Muscle of leg (tissue), 3 donors: ENCODE measurements at regions not wholly inside any gene's neighbourhood (a gene's known extent, or its start where the extent isn't known, plus 50 kb on each side); places are given as distances from the start of the nearest gene placed in this dataset.
"Not testable (repeated sequence)": the region's sequence is repeated elsewhere in the genome, so short reads cannot be mapped to it uniquely, and the experiment has no call there.

ENCODE experiments used
- DNase-seq: peaks from one replicate; pipeline ENCODE4 v3.0.0; 2013
- H3K27ac ChIP-seq: one replicate; pipeline ENCODE4 v1.5.1; 2013; ENCODE audit warnings: mild to moderate bottlenecking, low read length, control low read depth
- H3K27me3 ChIP-seq: one replicate; pipeline ENCODE4 v1.6.1; 2013; ENCODE audit warnings: low read length; ENCODE audit not compliant: control insufficient read depth, insufficient read depth
- H3K36me3 ChIP-seq: one replicate; pipeline ENCODE4 v1.6.1; 2013; ENCODE audit warnings: low read length; ENCODE audit not compliant: control insufficient read depth, insufficient read depth
- H3K4me1 ChIP-seq: one replicate; pipeline ENCODE4 v1.6.1; 2013; ENCODE audit warnings: low read length; ENCODE audit not compliant: control insufficient read depth, insufficient read depth
- H3K4me3 ChIP-seq: one replicate; pipeline ENCODE4 v1.5.1; 2013; ENCODE audit warnings: low read length, control low read depth
- H3K9me3 ChIP-seq: replicated peaks from 2 replicates; pipeline ENCODE4 v1.6.1; 2013; ENCODE audit warnings: low read depth, low read length; ENCODE audit not compliant: control insufficient read depth
- WGBS: methylation state at CpG from one replicate; pipeline ENCODE4 v1.1.5; 2013; ENCODE audit warnings: missing lambda C conversion rate; ENCODE audit not compliant: insufficient coverage; 5-methylcytosine and 5-hydroxymethylcytosine counted together

GRCh38 chr10:2358586-2358985, 621.3 kb upstream of the ADARB2 start:
- 96% methylated on average over 6 of the region's 9 CpGs for WGBS
- Histone ChIP-seq H3K27me3 (no peaks in the 10 kb centered on the region), H3K4me1 (no peaks in the 10 kb centered on the region), H3K4me3 (no peak overlapping the region), H3K9me3 (no peaks in the 10 kb centered on the region), H3K27ac (no peak overlapping the region), H3K36me3 (no peaks in the 10 kb centered on the region)
- DNase-seq, result no peak

- Histone ChIP-seq H3K36me3 (no peaks in the 10 kb centered on the region), H3K4me3 (no peak overlapping the region), H3K27me3 (no peaks in the 10 kb centered on the region), H3K4me1 (no peaks in the 10 kb centered on the region), H3K9me3 (no peaks in the 10 kb centered on the region), H3K27ac (no peak overlapping the region)
- no peak for DNase-seq
- 97% methylated on average over 3 of the region's 7 CpGs for WGBS
Observed at GRCh38 chr10:2356670-2357069, 619.3 kb upstream of the ADARB2 start.

- Histone ChIP-seq H3K4me1 (no peaks in the 10 kb centered on the region), H3K4me3 (no peak overlapping the region), H3K36me3 (no peaks in the 10 kb centered on the region), H3K27me3 (no peaks in the 10 kb centered on the region), H3K27ac (no peak overlapping the region), H3K9me3 (peaks cover 2% of the 10 kb centered on the region)
- WGBS, result 83% methylated on average over 14 of the region's 16 CpGs
- no peak for DNase-seq
Observed at GRCh38 chr10:2351566-2351965, 614.2 kb upstream of the ADARB2 start.

- Histone ChIP-seq H3K4me1 (no peaks in the 10 kb centered on the region), H3K27ac (no peak overlapping the region), H3K36me3 (no peaks in the 10 kb centered on the region), H3K4me3 (no peak overlapping the region), H3K27me3 (no peaks in the 10 kb centered on the region), H3K9me3 (no peaks in the 10 kb centered on the region)
- WGBS, result no CpG with 5 or more reads among the region's 3 CpGs
- peak; percentile 5 for DNase-seq
Observed at GRCh38 chr10:2342206-2342605, 604.9 kb upstream of the ADARB2 start.

GRCh38 chr10:2340831-2341647, 603.7 kb upstream of the ADARB2 start:
- H3K27ac ChIP-seq, result no peak overlapping the region
- 66% methylated on average over 4 of the region's 11 CpGs for WGBS
- DNase-seq, result peak; percentile 82
- no peaks in the 10 kb centered on the region for H3K9me3 ChIP-seq
- H3K36me3 ChIP-seq, result no peaks in the 10 kb centered on the region
- no peaks in the 10 kb centered on the region for H3K27me3 ChIP-seq
- no peak overlapping the region for H3K4me3 ChIP-seq
- H3K4me1 ChIP-seq, result no peaks in the 10 kb centered on the region

DNA sequence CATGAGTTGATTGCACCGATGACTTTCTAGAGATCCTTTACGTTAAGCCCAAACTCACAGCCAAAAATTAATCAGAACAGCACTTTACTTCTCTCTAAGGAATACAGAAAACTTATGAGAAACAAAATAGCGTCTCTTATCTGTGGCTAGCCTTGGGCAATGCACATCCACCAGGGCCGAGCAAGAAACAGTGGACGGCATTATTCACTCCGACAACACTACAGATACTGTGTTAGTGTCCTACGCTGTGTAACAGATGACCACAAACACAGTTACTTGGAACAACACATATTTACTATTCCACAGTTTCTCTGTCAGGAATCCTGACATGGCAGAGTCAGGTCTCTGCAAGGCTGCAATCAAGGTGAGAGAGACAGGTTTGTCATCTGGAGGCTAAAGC, 598.3 kb upstream of the ADARB2 start:
- no peak overlapping the region for H3K27ac ChIP-seq

GRCh38 chr10:2334575-2334974, 597.2 kb upstream of the ADARB2 start:
- Histone ChIP-seq H3K9me3 (no peaks in the 10 kb centered on the region), H3K4me1 (no peaks in the 10 kb centered on the region), H3K27ac (no peak overlapping the region), H3K27me3 (no peaks in the 10 kb centered on the region), H3K36me3 (no peaks in the 10 kb centered on the region), H3K4me3 (no peak overlapping the region)
- no CpG with 5 or more reads among the region's 4 CpGs for WGBS
- no peak for DNase-seq

More for the DNA sequence above, 598.3 kb upstream of the ADARB2 start:
- no peaks in the 10 kb centered on the region for H3K27me3 ChIP-seq
- WGBS, result 86% methylated on average over 5 of the region's 7 CpGs
- no peaks in the 10 kb centered on the region for H3K4me1 ChIP-seq
- no peak overlapping the region for H3K4me3 ChIP-seq
- DNase-seq, result no peak
- H3K9me3 ChIP-seq, result no peaks in the 10 kb centered on the region
- H3K36me3 ChIP-seq, result no peaks in the 10 kb centered on the region

- DNase-seq, result no peak
- no peaks in the 10 kb centered on the region for H3K9me3 ChIP-seq
- no peaks in the 10 kb centered on the region for H3K4me1 ChIP-seq
- no peaks in the 10 kb centered on the region for H3K27me3 ChIP-seq
- WGBS, result 79% methylated on average over 11 of the region's 13 CpGs
- no peak overlapping the region for H3K27ac ChIP-seq
- no peak overlapping the region for H3K4me3 ChIP-seq
- H3K36me3 ChIP-seq, result no peaks in the 10 kb centered on the region
Observed at GRCh38 chr10:2329082-2329481, 591.8 kb upstream of the ADARB2 start.

DNA sequence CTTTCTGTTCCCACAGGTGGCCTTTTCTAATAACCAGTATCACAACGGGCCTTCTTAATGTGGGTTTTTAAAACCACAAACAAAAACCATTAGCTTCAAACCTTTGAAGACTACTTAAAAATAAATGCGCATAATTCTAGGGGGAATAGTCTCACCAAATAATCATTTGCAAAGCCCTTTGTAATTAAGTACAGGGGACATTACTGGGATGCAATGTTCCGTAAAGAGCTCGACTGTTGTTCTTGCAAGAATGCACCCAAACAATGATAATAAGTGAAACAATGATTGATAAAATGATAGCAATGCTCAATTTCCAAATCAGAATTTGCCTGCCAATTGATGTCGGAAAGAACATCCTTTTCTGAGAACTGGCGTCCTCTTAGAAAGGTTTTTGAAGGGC, 589.1 kb upstream of the ADARB2 start:
- no CpG with 5 or more reads among the region's 6 CpGs for WGBS
- Histone ChIP-seq H3K27ac (no peak overlapping the region), H3K27me3 (no peaks in the 10 kb centered on the region), H3K9me3 (no peaks in the 10 kb centered on the region), H3K4me3 (no peak overlapping the region), H3K4me1 (no peaks in the 10 kb centered on the region), H3K36me3 (no peaks in the 10 kb centered on the region)
- DNase-seq, result no peak

DNA sequence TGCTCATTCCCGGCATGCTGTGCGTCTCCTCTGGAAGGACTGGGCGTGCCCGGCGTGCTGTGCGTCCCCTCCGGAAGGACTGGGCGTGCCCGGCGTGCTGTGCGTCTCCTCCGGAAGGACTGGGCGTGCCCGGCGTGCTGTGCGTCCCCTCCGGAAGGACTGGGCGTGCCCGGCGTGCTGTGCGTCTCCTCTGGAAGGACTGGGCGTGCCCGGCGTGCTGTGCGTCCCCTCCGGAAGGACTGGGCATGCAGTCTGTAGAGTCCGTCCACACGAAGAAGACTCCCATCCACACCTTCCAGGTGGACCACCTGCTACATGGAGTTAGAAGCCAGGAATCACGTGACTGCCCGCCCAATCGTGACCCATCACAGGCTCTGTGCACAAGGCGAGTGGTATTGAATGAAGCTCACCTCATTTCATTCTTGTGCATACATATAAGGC, 577.7 kb upstream of the ADARB2 start:
- H3K9me3 ChIP-seq, H3K4me3 ChIP-seq, H3K36me3 ChIP-seq, H3K4me1 ChIP-seq, H3K27ac ChIP-seq, H3K27me3 ChIP-seq, DNase-seq: not testable (repeated sequence)
- WGBS, result 91% methylated on average over 21 of the region's 32 CpGs

- WGBS, result no CpG with 5 or more reads among the region's 1 CpG
- no peaks in the 10 kb centered on the region for H3K36me3 ChIP-seq
- no peak overlapping the region for H3K4me3 ChIP-seq
- no peaks in the 10 kb centered on the region for H3K4me1 ChIP-seq
- H3K9me3 ChIP-seq, result no peaks in the 10 kb centered on the region
- no peak for DNase-seq
- no peaks in the 10 kb centered on the region for H3K27me3 ChIP-seq
- no peak overlapping the region for H3K27ac ChIP-seq
Observed at GRCh38 chr10:2306081-2306480, 568.8 kb upstream of the ADARB2 start.
